Activated CD4-positive, CD25-positive, alpha-beta regulatory T cell treated with anti-CD3 and anti-CD28 coated beads, Interleukin-2, amount 50 U/mL, for 16 hours (primary cell): ENCODE measurements at regions not wholly inside any gene's neighbourhood (a gene's known extent, or its start where the extent isn't known, plus 50 kb on each side); places are given as distances from the start of the nearest gene placed in this dataset.

Experiments used
- DNase-seq: peaks from one replicate; pipeline ENCODE4 v3.0.0-alpha.2; 2020; ENCODE audit warnings: low read depth, low spot score

- DNase-seq = no peak
Measured at GRCh38 chr16:6674071-6674470, 658.6 kb upstream of the RBFOX1 start.

GRCh38 chr16:6672507-6672906, 660.1 kb upstream of the RBFOX1 start:
- no peak for DNase-seq

GRCh38 chr16:6667393-6667792, 665.3 kb upstream of the RBFOX1 start:
- DNase-seq = no peak

- no peak for DNase-seq
Measured at GRCh38 chr16:6665126-6665525, 667.5 kb upstream of the RBFOX1 start.

DNA sequence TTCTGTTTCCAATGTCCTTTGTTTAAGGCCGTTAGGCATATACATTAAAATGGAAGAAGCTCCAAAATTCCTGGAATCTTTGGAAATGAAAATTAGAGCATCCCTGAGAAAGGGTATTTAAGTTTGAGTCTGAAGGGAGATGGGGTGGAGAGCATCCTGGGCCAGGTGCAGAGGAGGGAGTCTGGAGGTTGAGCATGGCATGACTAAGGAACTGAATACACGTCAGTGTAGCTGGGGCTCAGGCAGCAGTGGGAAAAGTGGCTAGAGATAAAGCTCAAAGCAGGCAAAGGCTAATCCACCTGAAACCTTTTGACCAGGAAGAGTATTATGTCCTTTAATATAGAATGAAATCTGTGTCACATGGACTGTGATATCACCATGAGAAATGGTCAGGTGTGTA, 669.0 kb upstream of the RBFOX1 start:
- no peak for DNase-seq

DNA sequence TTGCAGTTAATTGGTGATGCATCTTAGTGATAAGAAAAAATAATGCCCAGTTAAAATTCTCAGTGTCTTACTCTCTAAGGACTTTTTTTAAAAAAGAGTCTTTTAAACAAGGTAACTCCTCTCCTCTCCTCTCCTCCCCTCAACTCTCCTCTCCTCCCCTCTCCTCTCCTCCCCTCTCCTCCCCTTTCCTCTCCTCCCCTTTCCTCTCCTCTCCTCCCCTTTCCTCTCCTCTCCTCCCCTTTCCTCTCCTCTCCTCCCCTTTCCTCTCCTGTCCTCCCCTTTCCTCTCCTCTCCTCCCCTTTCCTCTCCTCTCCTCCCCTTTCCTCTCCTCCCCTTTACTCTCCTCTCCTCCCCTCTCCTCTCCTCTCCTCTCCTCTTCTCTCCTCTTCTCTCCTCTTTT, 675.9 kb upstream of the RBFOX1 start:
- no peak for DNase-seq

DNA sequence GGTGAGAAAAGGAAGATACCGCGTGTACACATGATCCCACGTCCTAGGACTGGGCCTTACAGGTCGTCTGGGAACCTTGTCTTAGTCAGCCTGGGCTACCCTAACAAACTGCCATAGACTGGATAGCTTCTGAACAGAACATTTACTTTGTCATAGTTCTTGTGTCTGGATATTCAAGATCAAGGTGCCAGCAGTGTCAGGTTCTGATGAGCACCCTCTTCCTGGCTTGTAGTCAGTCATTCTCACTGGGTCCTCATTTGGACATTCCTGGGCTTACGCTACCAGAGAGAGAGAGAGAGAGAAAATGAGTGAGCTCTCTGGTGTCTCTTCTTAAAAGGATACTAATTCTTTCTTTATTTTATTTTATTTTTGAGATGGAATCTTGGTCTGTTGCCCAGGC, 685.8 kb upstream of the RBFOX1 start:
- no peak for DNase-seq

GRCh38 chr16:6645768-6646568, 686.7 kb upstream of the RBFOX1 start:
- no peak for DNase-seq

DNA sequence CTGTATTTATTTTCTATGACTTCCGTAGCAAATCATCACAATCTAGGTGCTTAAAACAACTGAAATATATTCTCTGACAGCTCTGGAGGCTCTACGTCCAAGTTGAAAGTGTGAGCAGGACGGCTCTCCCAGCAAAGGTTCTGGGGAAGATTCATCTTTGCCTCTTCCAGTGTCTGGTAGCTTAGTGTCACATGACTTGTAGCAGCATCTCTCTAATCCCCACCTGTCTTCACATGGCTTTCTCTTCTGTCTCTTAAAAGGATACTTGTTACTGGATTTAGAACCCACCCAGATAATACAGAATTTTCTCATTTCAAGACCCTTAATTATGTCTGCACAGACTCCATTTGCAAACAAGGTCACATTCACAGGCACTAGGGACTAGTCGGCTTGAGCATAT, 687.7 kb upstream of the RBFOX1 start:
- no peak for DNase-seq

- DNase-seq = peak; percentile 2
Measured at GRCh38 chr16:6643080-6643686, 689.5 kb upstream of the RBFOX1 start.

GRCh38 chr16:6642271-6642670, 690.4 kb upstream of the RBFOX1 start:
- DNase-seq = no peak

GRCh38 chr16:6641091-6641490, 691.6 kb upstream of the RBFOX1 start:
- DNase-seq = no peak

- DNase-seq = no peak
Measured at GRCh38 chr16:6636457-6636856, 696.2 kb upstream of the RBFOX1 start.

DNA sequence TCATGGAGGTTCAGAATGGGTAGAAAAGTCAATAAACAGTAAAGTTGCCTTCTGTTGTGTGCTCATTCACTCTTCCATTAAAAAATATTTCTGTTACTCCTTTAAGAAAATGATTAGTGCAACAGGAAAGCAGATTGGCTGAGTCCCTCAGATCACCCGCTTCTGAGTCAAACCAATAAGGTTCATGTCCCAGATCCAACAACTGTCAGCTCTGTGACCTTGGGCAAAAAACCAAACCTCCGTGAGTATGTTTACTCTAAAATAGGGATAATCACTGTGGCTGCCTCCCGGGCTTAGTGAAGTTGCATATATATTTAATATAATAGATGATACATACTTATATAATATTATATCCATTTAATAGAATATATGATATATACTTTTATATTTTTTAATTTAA, 698.5 kb upstream of the RBFOX1 start:
- no peak for DNase-seq

DNA sequence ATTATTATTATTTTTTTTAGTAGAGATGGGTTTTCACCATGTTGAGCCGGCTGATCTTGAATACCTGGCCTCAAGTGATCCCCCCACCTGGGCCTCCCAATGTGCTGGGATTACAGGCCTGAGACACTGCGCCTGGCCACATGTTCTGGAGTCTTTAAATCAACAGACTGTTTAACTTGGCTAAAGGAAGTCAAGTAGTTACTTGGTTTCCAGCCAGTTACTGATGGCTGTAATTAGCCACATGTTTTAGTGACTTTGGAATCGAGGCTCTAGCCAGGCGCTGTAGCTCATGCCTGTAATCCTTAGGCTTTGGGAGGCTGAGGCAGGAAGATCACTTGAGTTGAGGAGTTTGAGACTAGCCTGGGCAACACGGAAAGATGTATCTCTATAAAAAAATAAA, 699.2 kb upstream of the RBFOX1 start:
- DNase-seq = no peak

DNA sequence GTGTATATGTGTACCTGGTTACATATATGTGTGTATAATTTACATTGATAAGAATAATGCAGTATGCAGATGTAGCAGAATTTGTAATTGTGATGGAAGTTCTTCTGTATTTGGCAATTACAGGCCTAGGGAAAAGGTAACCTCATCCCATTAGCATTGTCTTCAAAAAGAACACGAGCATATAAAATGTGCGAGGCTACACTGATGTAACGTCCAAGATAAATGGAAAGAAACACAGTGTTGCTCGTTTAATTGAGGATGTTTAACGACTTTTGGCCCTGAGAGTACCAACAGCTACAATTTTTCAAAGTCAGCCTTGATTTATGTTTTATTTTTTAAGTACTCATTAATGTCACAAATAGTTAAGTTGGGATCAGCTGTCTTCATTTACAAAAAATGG, 703.5 kb upstream of the RBFOX1 start:
- DNase-seq = no peak

GRCh38 chr16:6625606-6626005, 707.0 kb upstream of the RBFOX1 start:
- no peak for DNase-seq

DNA sequence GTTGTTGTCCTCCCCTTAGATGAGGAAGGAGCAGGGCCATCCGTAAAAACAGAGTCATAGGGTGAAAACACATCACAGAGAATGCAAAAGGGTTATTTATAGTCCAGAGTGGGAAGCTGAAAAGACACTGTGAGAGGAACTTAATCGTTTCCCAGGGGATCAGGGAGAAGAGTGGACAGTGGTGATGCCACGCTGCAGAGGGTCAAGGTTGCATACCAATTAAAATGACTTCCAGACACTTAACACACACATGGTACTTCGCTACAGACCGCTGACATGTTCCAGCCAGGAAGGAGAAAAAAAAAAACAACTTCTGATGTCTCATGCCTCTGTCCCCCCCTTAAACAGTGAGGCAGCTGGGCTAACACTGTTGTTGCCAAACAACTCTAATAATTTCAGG, 713.8 kb upstream of the RBFOX1 start:
- DNase-seq = no peak

- no peak for DNase-seq
Measured at GRCh38 chr16:6616746-6617145, 715.9 kb upstream of the RBFOX1 start.

DNA sequence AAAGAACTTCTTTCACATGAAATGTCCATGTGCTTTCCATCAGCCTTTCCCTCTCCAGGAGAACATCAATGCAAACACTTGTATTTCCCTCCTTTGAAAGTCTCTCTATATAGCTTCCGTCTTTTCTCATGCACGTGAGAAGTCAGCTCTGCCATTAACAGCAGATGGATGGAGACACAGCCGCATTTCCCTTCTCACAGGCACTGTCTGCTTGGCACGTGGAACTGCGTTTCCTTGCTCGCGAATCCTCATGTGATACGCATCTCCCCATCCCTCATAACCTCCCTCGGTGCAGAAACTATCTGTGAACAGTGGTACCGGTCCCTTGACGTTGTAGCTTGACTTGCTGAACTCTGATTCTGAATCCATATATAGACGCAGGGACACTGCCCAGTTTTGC, 717.0 kb upstream of the RBFOX1 start:
- no peak for DNase-seq

GRCh38 chr16:6611535-6611934, 721.1 kb upstream of the RBFOX1 start:
- DNase-seq = no peak

- DNase-seq = no peak
Measured at GRCh38 chr16:6605490-6605889, 727.2 kb upstream of the RBFOX1 start.

DNA sequence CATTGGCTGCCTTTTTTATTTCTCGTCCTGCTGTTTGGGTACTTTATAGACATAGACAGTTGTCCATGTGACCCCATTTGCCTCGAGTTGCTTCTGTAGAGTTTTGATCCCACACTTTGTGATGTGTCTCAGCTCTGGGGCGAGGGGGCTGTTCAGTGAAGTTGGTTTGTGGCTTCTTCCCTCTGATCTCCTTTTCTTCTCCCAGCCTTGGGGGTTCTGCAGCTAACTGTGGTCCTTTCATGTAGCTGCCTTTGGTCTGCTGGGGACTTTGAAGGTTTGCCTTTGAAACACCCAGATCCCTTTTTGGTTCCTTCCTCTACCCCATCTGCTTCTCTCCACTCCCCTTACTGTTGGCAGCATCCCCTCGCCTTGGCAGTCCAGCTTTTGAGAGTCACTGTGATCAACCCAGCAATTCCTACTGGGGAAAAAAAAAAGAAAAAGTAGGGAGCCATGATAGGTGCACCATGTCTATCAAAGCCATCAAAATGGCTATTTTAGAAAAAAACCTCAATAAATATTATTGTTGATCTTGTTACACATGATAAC, 728.8 kb upstream of the RBFOX1 start:
- no peak for DNase-seq
